GM23248 (cell line): ENCODE measurements at regions not wholly inside any gene's neighbourhood (a gene's known extent, or its start where the extent isn't known, plus 50 kb on each side); places are given as distances from the start of the nearest gene placed in this dataset.

Source experiments
- EZH2 ChIP-seq: fragments of 200-600 bp; sonication (generic); IDR thresholded peaks from 2 replicates; pipeline ENCODE4 v1.6.1; 2018; ENCODE audit warnings: antibody characterized with exemption, mild to moderate bottlenecking; ENCODE audit not compliant: insufficient read depth, poor library complexity, severe bottlenecking
- EZH2phosphoT487 ChIP-seq: fragments of 200-600 bp; sonication (generic); IDR thresholded peaks from 2 replicates; pipeline ENCODE4 v1.6.1; 2018; ENCODE audit warnings: antibody characterized with exemption, moderate library complexity, mild to moderate bottlenecking, low read depth; ENCODE audit not compliant: insufficient read depth

DNA sequence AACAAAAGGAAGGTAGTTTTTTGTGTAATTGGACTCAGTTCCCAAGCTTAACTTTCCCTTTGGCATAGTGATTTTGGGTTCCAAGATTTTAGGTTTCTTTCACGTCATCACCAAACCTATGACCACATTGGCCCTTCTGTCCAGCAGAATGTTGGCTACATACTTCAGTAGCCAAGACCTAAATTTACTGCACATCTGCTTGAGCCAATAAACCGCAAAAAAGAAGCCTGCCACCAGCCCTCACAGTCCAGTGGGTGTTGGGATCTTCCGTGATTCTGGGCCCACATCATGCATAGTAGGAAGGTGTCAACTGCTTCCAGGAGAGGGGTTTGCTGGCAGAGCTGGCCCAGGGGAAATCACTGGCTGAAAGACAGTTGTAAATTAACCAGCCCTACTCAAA is 57.6 kb upstream of the LIPC start:
- no peak for TF ChIP-seq EZH2phosphoT487
- TF ChIP-seq EZH2, result no peak
